Activated CD8-positive, alpha-beta memory T cell treated with anti-CD3 and anti-CD28 coated beads, Interleukin-2, amount 10 ng/mL, durations not matched to agents 7 days and 5 days (primary cell): ENCODE measurements at regions not wholly inside any gene's neighbourhood (a gene's known extent, or its start where the extent isn't known, plus 50 kb on each side); places are given as distances from the start of the nearest gene placed in this dataset.

ENCODE experiments used
- ATAC-seq: fragments of 150-1000 bp; cut with Tn5 transposase; one replicate; pipeline ENCODE4 v1.10.0; 2021; ENCODE audit warnings: moderate library complexity
- CTCF ChIA-PET: fragments of 350-600 bp; sonication (Branson Sonifier 250); formaldehyde crosslinking; loops from one replicate; lab custom pipeline; 2021; ENCODE audit warnings: antibody characterized with exemption; lab: Charles Lee
- DNase-seq: peaks from one replicate; pipeline ENCODE4 v3.0.0-alpha.2; 2020
- H3K27ac Mint-ChIP-seq: one replicate; pipeline ENCODE4 v1.8.0; 2021; ENCODE audit warnings: mild to moderate bottlenecking, mixed read lengths
- H3K27me3 Mint-ChIP-seq: one replicate; pipeline ENCODE4 v1.8.0; 2021; ENCODE audit warnings: mixed read lengths
- H3K36me3 Mint-ChIP-seq: one replicate; pipeline ENCODE4 v1.8.0; 2021; ENCODE audit warnings: mild to moderate bottlenecking, mixed read lengths
- H3K4me1 Mint-ChIP-seq: one replicate; pipeline ENCODE4 v1.8.0; 2021; ENCODE audit warnings: mixed read lengths
- H3K4me3 Mint-ChIP-seq: one replicate; pipeline ENCODE4 v1.8.0; 2021; ENCODE audit warnings: mild to moderate bottlenecking, moderate library complexity, mixed read lengths
- H3K9me3 Mint-ChIP-seq: one replicate; pipeline ENCODE4 v1.8.0; 2022; ENCODE audit warnings: low read depth, mixed read lengths

DNA sequence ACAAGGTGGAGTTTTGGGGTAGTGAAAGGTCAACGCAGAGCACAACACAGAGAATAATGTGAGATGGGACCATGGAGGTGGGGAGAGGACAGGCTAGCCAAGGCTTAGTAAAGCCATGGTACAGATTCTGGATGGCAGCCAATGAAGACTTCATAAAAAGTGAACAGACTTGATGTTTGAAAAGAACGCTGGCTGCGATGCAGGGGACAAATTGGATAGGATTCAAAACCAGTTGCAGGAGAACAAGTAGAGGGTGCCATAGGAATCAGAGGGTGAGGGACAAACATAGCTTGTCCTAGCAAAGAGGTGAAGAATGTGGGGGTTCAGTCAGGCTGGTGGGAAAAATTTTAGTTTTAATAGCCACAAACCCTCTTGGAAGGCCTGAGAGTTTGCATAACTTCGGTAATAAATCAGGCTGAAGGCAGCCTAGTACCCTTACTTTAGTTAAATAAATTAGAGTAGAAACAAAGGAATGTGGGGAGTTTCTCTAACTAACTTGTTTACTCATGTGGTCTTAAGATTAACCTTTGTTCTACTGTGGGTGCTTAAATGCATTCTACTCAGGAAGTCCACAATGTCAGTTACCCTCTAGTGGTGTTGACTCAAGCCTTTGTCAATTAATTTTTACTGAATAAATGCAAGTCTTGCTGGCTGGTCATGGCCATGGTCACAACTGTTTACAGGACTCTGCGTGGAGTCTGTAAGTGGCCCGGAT, 216.4 kb downstream of the C6orf118 start:
- Mint-ChIP-seq H3K4me3 (no peak overlapping the region), H3K9me3 (peaks cover 17% of the 10 kb centered on the region), H3K36me3 (no peaks in the 10 kb centered on the region), H3K27me3 (no peaks in the 10 kb centered on the region), H3K27ac (no peak overlapping the region), H3K4me1 (no peaks in the 10 kb centered on the region)
- ATAC-seq (no peak), DNase-seq (no peak)
- CTCF ChIA-PET = no interaction called here

GRCh38 chr6:165091121-165091785, 218.2 kb downstream of the C6orf118 start:
- ATAC-seq (no peak), DNase-seq (no peak)
- CTCF ChIA-PET = no interaction called here
- peaks cover 16% of the 10 kb centered on the region for H3K9me3 Mint-ChIP-seq
- H3K4me3 Mint-ChIP-seq = no peak overlapping the region
- no peaks in the 10 kb centered on the region for H3K4me1 Mint-ChIP-seq
- no peaks in the 10 kb centered on the region for H3K27me3 Mint-ChIP-seq
- H3K36me3 Mint-ChIP-seq = no peaks in the 10 kb centered on the region
- no peak overlapping the region for H3K27ac Mint-ChIP-seq

GRCh38 chr6:165090242-165090641, 219.2 kb downstream of the C6orf118 start:
- peaks cover 16% of the 10 kb centered on the region for H3K9me3 Mint-ChIP-seq
- DNase-seq (no peak), ATAC-seq (no peak)
- no peaks in the 10 kb centered on the region for H3K27me3 Mint-ChIP-seq
- CTCF ChIA-PET = no interaction called here
- H3K4me3 Mint-ChIP-seq = no peak overlapping the region
- no peak overlapping the region for H3K27ac Mint-ChIP-seq
- H3K36me3 Mint-ChIP-seq = no peaks in the 10 kb centered on the region
- H3K4me1 Mint-ChIP-seq = no peaks in the 10 kb centered on the region

DNA sequence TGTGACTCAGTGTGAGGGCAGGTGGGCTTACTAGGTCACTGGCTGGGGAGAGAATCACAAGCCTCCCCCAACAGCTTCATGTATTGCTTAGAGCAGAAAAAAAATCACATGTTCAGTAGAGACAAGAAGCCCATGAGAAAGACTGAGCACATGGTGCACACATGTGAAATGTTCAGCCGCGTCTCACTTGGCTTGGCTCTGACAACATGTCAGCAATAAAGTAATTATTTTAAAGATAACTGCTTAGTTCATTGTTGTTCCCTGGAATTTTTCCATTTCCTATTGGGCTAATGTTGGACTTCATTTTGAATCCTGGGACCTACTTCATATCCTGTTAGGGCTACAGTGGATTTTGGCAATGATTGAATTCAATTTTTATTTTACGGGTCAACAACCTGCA, 222.6 kb downstream of the C6orf118 start:
- no peak overlapping the region for H3K27ac Mint-ChIP-seq
- peaks cover 7% of the 10 kb centered on the region for H3K9me3 Mint-ChIP-seq
- H3K36me3 Mint-ChIP-seq = no peaks in the 10 kb centered on the region
- no peaks in the 10 kb centered on the region for H3K27me3 Mint-ChIP-seq
- H3K4me3 Mint-ChIP-seq = no peak overlapping the region
- CTCF ChIA-PET = no interaction called here
- no peak for DNase-seq
- ATAC-seq = no peak
- no peaks in the 10 kb centered on the region for H3K4me1 Mint-ChIP-seq

- no peak for DNase-seq
- no peak overlapping the region for H3K27ac Mint-ChIP-seq
- CTCF ChIA-PET = no interaction called here
- H3K36me3 Mint-ChIP-seq = no peaks in the 10 kb centered on the region
- no peak for ATAC-seq
- H3K4me3 Mint-ChIP-seq = no peak overlapping the region
- H3K27me3 Mint-ChIP-seq = no peaks in the 10 kb centered on the region
- no peaks in the 10 kb centered on the region for H3K9me3 Mint-ChIP-seq
- H3K4me1 Mint-ChIP-seq = no peaks in the 10 kb centered on the region
Measured at GRCh38 chr6:165082636-165083035, 226.8 kb downstream of the C6orf118 start.

GRCh38 chr6:165081944-165082532, 227.4 kb downstream of the C6orf118 start:
- DNase-seq (no peak), ATAC-seq (no peak)
- peaks cover 1% of the 10 kb centered on the region for H3K9me3 Mint-ChIP-seq
- H3K36me3 Mint-ChIP-seq = no peaks in the 10 kb centered on the region
- H3K27ac Mint-ChIP-seq = no peak overlapping the region
- CTCF ChIA-PET = no interaction called here
- no peak overlapping the region for H3K4me3 Mint-ChIP-seq
- no peaks in the 10 kb centered on the region for H3K27me3 Mint-ChIP-seq
- H3K4me1 Mint-ChIP-seq = no peaks in the 10 kb centered on the region

GRCh38 chr6:165077876-165078275, 231.5 kb downstream of the C6orf118 start:
- Mint-ChIP-seq H3K36me3 (no peaks in the 10 kb centered on the region), H3K9me3 (peaks cover 2% of the 10 kb centered on the region), H3K4me1 (no peaks in the 10 kb centered on the region), H3K27ac (no peak overlapping the region), H3K27me3 (no peaks in the 10 kb centered on the region), H3K4me3 (no peak overlapping the region)
- ATAC-seq (no peak), DNase-seq (no peak)
- CTCF ChIA-PET = no interaction called here

DNA sequence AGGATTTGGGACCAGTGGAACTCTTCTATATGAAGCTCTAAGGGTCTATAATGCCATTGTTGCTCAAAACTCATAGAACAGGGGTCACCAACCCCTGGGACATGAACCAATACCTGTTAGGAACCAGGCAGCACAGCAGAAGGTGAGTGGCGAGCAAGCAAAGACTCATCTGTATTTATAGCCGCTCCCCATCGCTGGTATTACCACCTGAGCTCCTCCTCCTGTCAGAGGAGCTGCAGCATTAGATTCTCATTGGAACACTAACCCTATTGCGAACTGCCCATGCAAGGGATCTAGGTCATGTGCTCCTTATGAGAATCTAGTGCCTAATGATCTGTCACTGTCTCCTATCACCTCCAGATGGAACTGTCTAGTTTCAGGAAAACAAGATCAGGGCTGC, 237.5 kb downstream of the C6orf118 start:
- H3K36me3 Mint-ChIP-seq = no peaks in the 10 kb centered on the region
- no peak overlapping the region for H3K27ac Mint-ChIP-seq
- no peaks in the 10 kb centered on the region for H3K9me3 Mint-ChIP-seq
- no peak overlapping the region for H3K4me3 Mint-ChIP-seq
- ATAC-seq (no peak), DNase-seq (no peak)
- H3K27me3 Mint-ChIP-seq = no peaks in the 10 kb centered on the region
- CTCF ChIA-PET = no interaction called here
- no peaks in the 10 kb centered on the region for H3K4me1 Mint-ChIP-seq

- no peak for DNase-seq
- H3K27ac Mint-ChIP-seq = no peak overlapping the region
- no peaks in the 10 kb centered on the region for H3K4me1 Mint-ChIP-seq
- no peaks in the 10 kb centered on the region for H3K27me3 Mint-ChIP-seq
- no peak overlapping the region for H3K4me3 Mint-ChIP-seq
- CTCF ChIA-PET = no interaction called here
- H3K9me3 Mint-ChIP-seq = peaks cover 12% of the 10 kb centered on the region
- H3K36me3 Mint-ChIP-seq = no peaks in the 10 kb centered on the region
- no peak for ATAC-seq
Measured at GRCh38 chr6:165060720-165061119, 248.7 kb downstream of the C6orf118 start.

GRCh38 chr6:165059032-165059431, 250.4 kb downstream of the C6orf118 start:
- Mint-ChIP-seq H3K9me3 (peaks cover 9% of the 10 kb centered on the region), H3K4me3 (no peak overlapping the region), H3K27ac (no peak overlapping the region), H3K4me1 (no peaks in the 10 kb centered on the region), H3K27me3 (no peaks in the 10 kb centered on the region), H3K36me3 (no peaks in the 10 kb centered on the region)
- ATAC-seq (no peak), DNase-seq (no peak)
- CTCF ChIA-PET = no interaction called here

DNA sequence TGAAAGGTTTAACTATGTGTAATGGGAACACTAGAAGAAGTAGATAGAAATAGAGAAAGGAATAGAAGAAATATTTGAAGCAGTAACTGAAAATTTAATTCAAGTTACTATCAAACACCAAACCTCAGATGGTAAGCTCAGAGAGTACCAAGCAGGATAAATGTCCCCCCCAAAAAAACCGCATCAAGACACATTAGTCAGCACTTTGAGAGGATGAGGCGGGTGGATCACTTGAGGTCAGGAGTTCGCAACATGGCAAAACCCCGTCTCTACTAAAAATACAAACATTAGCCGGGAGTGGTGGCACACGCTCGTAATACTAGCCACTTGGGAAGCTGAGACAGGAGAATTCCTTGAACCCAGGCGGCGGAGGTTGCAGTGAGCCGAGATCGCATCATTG, 253.1 kb downstream of the C6orf118 start:
- no peak overlapping the region for H3K4me3 Mint-ChIP-seq
- CTCF ChIA-PET = no interaction called here
- H3K4me1 Mint-ChIP-seq = no peaks in the 10 kb centered on the region
- H3K36me3 Mint-ChIP-seq = no peaks in the 10 kb centered on the region
- DNase-seq (no peak), ATAC-seq (no peak)
- no peaks in the 10 kb centered on the region for H3K27me3 Mint-ChIP-seq
- H3K9me3 Mint-ChIP-seq = peaks cover 6% of the 10 kb centered on the region
- no peak overlapping the region for H3K27ac Mint-ChIP-seq

- Mint-ChIP-seq H3K9me3 (peaks cover 6% of the 10 kb centered on the region), H3K4me1 (no peaks in the 10 kb centered on the region), H3K27ac (no peak overlapping the region), H3K4me3 (no peak overlapping the region), H3K27me3 (no peaks in the 10 kb centered on the region), H3K36me3 (no peaks in the 10 kb centered on the region)
- ATAC-seq (no peak), DNase-seq (no peak)
- CTCF ChIA-PET = no interaction called here
Measured at GRCh38 chr6:165055231-165055630, 254.2 kb downstream of the C6orf118 start.

DNA sequence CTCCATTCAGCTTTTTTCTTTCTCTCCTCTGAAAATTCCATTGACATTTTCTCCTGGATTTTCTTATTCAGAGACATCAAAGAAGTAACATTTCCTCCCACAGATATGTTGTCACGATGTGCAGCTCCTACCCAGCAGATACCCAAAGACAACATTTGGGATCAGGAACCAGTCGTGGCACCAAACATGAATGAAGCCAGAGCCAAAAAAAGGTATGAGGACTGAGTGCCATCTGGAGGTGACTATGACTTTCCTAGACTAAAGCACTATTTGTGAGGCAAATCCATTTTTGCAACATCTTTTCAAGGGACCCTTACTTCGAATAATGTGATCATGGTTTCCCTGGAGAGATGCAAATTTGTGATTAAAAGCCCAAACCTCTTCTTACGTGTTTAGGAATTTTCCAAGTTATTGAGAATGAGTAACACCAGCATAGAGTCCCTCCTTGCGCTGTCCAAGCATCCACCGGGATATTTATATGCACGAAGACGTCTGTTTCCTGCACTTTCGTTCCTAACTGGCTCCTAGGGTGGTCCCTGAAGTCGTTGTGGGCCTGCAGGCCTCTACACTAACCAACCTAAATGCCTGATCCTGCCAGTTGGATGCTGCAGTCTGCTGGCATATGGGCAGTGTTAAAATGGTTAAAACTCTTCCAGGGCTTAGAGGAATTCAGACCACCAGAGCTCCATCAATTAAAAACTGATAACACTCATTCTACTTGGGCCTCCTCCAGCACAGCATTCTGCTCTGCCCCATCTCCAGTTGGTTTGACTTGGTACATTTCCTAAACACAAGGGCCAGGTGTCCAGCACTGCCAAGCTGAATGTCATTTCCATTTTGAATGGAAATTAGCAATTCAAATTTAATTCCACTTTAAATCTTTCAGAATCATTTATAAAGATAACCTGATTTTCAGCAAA, 256.6 kb downstream of the C6orf118 start:
- Mint-ChIP-seq H3K27ac (no peak overlapping the region), H3K9me3 (peaks cover 6% of the 10 kb centered on the region), H3K4me1 (no peaks in the 10 kb centered on the region), H3K36me3 (no peaks in the 10 kb centered on the region), H3K27me3 (no peaks in the 10 kb centered on the region), H3K4me3 (no peak overlapping the region)
- no peak for DNase-seq
- CTCF ChIA-PET = no interaction called here
- ATAC-seq = no peak
